HCT116 (cell line): ENCODE measurements at regions not wholly inside any gene's neighbourhood (a gene's known extent, or its start where the extent isn't known, plus 50 kb on each side); places are given as distances from the start of the nearest gene placed in this dataset.

ENCODE experiments used
- RAD21 ChIP-seq: IDR thresholded peaks from 2 replicates; pipeline ENCODE4 v1.6.1; 2012; ENCODE audit warnings: low read depth, mild to moderate bottlenecking
- SIN3A ChIP-seq: IDR thresholded peaks from 2 replicates; pipeline ENCODE4 v1.6.1; 2012; ENCODE audit warnings: low read depth
- TF ChIP-seq, protein P1 (sequence below), 3 experiments: fragments of 200-600 bp in 1 of 3; sonication (generic) in 1 of 3; IDR thresholded peaks in 2 of 3; conservative IDR thresholded peaks in 1 of 3; 2 replicates each; pipeline ENCODE4 v1.5.1; 2012 to 2017; ENCODE audit warnings: low read depth in 2 of 3, low read length in 2 of 3, antibody characterized with exemption in 1 of 3, borderline replicate concordance in 1 of 3, control low read depth in 1 of 3, mild to moderate bottlenecking in 1 of 3, mixed read lengths in 1 of 3, mixed run types in 1 of 3, moderate library complexity in 1 of 3; ENCODE audit not compliant: insufficient read depth in 1 of 3

DNA sequence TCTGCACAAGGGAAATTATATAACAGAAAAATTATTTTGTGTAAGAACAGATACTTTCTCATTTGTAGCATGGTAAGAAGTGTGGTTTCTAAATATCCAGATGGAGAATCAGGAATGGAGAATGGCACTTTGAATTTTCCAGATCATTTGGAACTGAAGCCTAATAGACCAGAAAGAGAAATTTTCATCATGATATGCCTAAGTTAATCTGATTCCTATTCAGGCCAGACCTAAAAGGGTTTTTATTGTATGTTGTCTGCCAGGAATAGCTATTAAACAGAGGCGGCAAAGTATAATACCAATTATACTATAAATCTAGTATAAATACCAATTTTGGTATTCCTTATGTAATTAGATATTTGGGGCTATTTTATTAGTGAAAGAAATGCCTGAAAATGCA is 382.7 kb upstream of the FAR2 start:
- TF ChIP-seq, protein P1, sequence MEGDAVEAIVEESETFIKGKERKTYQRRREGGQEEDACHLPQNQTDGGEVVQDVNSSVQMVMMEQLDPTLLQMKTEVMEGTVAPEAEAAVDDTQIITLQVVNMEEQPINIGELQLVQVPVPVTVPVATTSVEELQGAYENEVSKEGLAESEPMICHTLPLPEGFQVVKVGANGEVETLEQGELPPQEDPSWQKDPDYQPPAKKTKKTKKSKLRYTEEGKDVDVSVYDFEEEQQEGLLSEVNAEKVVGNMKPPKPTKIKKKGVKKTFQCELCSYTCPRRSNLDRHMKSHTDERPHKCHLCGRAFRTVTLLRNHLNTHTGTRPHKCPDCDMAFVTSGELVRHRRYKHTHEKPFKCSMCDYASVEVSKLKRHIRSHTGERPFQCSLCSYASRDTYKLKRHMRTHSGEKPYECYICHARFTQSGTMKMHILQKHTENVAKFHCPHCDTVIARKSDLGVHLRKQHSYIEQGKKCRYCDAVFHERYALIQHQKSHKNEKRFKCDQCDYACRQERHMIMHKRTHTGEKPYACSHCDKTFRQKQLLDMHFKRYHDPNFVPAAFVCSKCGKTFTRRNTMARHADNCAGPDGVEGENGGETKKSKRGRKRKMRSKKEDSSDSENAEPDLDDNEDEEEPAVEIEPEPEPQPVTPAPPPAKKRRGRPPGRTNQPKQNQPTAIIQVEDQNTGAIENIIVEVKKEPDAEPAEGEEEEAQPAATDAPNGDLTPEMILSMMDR (IDR thresholded peaks at IDR 0.05 in 2 of 3, conservative IDR thresholded peaks at IDR 0.05 in 1 of 3; ENCODE audit: borderline replicate concordance in 1 of 3, insufficient read depth in 1 of 3, low read depth in 2 of 3, low read length in 2 of 3) = no peak
- TF ChIP-seq SIN3A (no peak), RAD21 (no peak)
